Stomach (tissue), 4 donors: ENCODE measurements at regions not wholly inside any gene's neighbourhood (a gene's known extent, or its start where the extent isn't known, plus 50 kb on each side); places are given as distances from the start of the nearest gene placed in this dataset.
"Not testable (repeated sequence)": the region's sequence is repeated elsewhere in the genome, so short reads cannot be mapped to it uniquely, and the experiment has no call there.

Experiments
- POLR2A ChIP-seq, 4 donors: fragments of 450-650 bp; IDR thresholded peaks; one replicate each; pipeline ENCODE4 v1.6.1; 2016; ENCODE audit warnings: antibody characterized with exemption in 4 of 4, control low read depth in 2 of 4, mild to moderate bottlenecking in 1 of 4, moderate library complexity in 1 of 4
- POLR2AphosphoS5 ChIP-seq, 3 donors: sonication (generic); formaldehyde crosslinking; IDR thresholded peaks; one replicate each; pipeline ENCODE4 v1.6.1; 2016; ENCODE audit warnings: antibody characterized with exemption in 3 of 3
- TF ChIP-seq, protein P1 (sequence below), 7 experiments: fragments of 450-650 bp in 4 of 7; fragments of 200-600 bp in 3 of 7; sonication (generic) in 3 of 7; IDR thresholded peaks; one replicate each; pipeline ENCODE4 v1.5.1; 2016 to 2019; ENCODE audit warnings: antibody characterized with exemption in 7 of 7, control low read depth in 2 of 7, mild to moderate bottlenecking in 1 of 7

DNA sequence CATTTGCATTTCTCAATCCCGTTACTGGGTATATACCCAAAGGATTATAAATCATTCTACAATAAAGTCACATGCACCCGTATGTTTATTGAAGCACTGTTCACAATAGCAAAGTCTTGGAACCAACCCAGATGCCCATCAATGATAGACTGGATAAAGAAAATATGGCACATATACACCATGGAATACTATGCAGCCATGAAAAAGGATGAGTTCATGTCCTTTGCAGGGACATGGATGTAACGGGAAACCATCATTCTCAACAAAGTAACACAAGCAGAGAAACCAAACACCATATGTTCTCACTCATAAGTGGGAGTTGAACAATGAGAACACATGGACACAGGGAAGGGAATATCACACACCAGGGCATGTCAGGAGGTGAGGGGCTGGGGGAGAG, 630.4 kb downstream of the GATA3 start:
- not testable (repeated sequence) for TF ChIP-seq POLR2AphosphoS5, POLR2A (IDR thresholded peaks at IDR 0.05)
- TF ChIP-seq, protein P1, sequence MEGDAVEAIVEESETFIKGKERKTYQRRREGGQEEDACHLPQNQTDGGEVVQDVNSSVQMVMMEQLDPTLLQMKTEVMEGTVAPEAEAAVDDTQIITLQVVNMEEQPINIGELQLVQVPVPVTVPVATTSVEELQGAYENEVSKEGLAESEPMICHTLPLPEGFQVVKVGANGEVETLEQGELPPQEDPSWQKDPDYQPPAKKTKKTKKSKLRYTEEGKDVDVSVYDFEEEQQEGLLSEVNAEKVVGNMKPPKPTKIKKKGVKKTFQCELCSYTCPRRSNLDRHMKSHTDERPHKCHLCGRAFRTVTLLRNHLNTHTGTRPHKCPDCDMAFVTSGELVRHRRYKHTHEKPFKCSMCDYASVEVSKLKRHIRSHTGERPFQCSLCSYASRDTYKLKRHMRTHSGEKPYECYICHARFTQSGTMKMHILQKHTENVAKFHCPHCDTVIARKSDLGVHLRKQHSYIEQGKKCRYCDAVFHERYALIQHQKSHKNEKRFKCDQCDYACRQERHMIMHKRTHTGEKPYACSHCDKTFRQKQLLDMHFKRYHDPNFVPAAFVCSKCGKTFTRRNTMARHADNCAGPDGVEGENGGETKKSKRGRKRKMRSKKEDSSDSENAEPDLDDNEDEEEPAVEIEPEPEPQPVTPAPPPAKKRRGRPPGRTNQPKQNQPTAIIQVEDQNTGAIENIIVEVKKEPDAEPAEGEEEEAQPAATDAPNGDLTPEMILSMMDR (IDR thresholded peaks at IDR 0.05), result not testable (repeated sequence)
